Epithelial cell of esophagus (primary cell): ENCODE measurements at regions not wholly inside any gene's neighbourhood (a gene's known extent, or its start where the extent isn't known, plus 50 kb on each side); places are given as distances from the start of the nearest gene placed in this dataset.
A peak's percentile ranks its signal among the peaks of the same experiment; 100 is the strongest.
"Not testable (repeated sequence)": the region's sequence is repeated elsewhere in the genome, so short reads cannot be mapped to it uniquely, and the experiment has no call there.

Experiments used
- DNase-seq: peaks from one replicate; pipeline ENCODE4 v3.0.0; 2010; ENCODE audit warnings: low read depth
- H3K4me3 ChIP-seq: 2 replicates; pipeline ENCODE4 v1.5.1; 2011; ENCODE audit warnings: mild to moderate bottlenecking, low read length, control low read depth
- CTCF ChIP-seq: IDR thresholded peaks from 2 replicates; pipeline ENCODE4 v1.5.1; 2011; ENCODE audit warnings: low read depth, mild to moderate bottlenecking, low read length, control low read depth, inconsistent platforms; ENCODE audit not compliant: insufficient read depth; ENCODE audit errors: missing control alignments

GRCh38 chr2:180240774-180241173 lies 233.7 kb upstream of the CWC22 start:
- H3K4me3 ChIP-seq = no peak overlapping the region
- peak; percentile 55 for TF ChIP-seq CTCF
- DNase-seq = peak; percentile 51

GRCh38 chr2:180238729-180239128 lies 231.6 kb upstream of the CWC22 start:
- no peak for TF ChIP-seq CTCF
- H3K4me3 ChIP-seq = no peak overlapping the region
- DNase-seq = no peak

- not testable (repeated sequence) for H3K4me3 ChIP-seq, DNase-seq
Observed at GRCh38 chr2:180236061-180236460, 229.0 kb upstream of the CWC22 start.

GRCh38 chr2:180235506-180235905 lies 228.4 kb upstream of the CWC22 start:
- H3K4me3 ChIP-seq, DNase-seq: not testable (repeated sequence)

GRCh38 chr2:180234991-180235390 lies 227.9 kb upstream of the CWC22 start:
- H3K4me3 ChIP-seq, DNase-seq: not testable (repeated sequence)

GRCh38 chr2:180231015-180231414 lies 223.9 kb upstream of the CWC22 start:
- H3K4me3 ChIP-seq = no peak overlapping the region
- DNase-seq = no peak
- no peak for TF ChIP-seq CTCF

- TF ChIP-seq CTCF = no peak
- no peak for DNase-seq
- H3K4me3 ChIP-seq = no peak overlapping the region
Observed at GRCh38 chr2:180227461-180227860, 220.4 kb upstream of the CWC22 start.

GRCh38 chr2:180225118-180225517 lies 218.0 kb upstream of the CWC22 start:
- TF ChIP-seq CTCF = no peak
- DNase-seq = no peak
- H3K4me3 ChIP-seq = no peak overlapping the region

GRCh38 chr2:180222644-180223043 lies 215.5 kb upstream of the CWC22 start:
- peak overlapping the region; percentile 29 for H3K4me3 ChIP-seq
- no peak for TF ChIP-seq CTCF

More at GRCh38 chr2:180222644-180223043, 215.5 kb upstream of the CWC22 start:
- DNase-seq = peak; percentile 98
